ENCODE measurements at regions not wholly inside any gene's neighbourhood (a gene's known extent, or its start where the extent isn't known, plus 50 kb on each side); places are given as distances from the start of the nearest gene placed in this dataset.

- TF ChIP-seq, protein P1, sequence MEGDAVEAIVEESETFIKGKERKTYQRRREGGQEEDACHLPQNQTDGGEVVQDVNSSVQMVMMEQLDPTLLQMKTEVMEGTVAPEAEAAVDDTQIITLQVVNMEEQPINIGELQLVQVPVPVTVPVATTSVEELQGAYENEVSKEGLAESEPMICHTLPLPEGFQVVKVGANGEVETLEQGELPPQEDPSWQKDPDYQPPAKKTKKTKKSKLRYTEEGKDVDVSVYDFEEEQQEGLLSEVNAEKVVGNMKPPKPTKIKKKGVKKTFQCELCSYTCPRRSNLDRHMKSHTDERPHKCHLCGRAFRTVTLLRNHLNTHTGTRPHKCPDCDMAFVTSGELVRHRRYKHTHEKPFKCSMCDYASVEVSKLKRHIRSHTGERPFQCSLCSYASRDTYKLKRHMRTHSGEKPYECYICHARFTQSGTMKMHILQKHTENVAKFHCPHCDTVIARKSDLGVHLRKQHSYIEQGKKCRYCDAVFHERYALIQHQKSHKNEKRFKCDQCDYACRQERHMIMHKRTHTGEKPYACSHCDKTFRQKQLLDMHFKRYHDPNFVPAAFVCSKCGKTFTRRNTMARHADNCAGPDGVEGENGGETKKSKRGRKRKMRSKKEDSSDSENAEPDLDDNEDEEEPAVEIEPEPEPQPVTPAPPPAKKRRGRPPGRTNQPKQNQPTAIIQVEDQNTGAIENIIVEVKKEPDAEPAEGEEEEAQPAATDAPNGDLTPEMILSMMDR (IDR thresholded peaks at IDR 0.05) = no peak
- TF ChIP-seq POLR2A (IDR thresholded peaks at IDR 0.05) = no peak
Measured at GRCh38 chr2:58521803-58522554, 280.9 kb upstream of the FANCL start.
